C4-2B (cell line): ENCODE measurements at regions not wholly inside any gene's neighbourhood (a gene's known extent, or its start where the extent isn't known, plus 50 kb on each side); places are given as distances from the start of the nearest gene placed in this dataset.

Source experiments
- ZFX ChIP-seq: fragments of 450-650 bp; IDR thresholded peaks from 2 replicates; pipeline ENCODE4 v1.6.1; 2017
- TF ChIP-seq, protein P1 (sequence below): fragments of 450-650 bp; conservative IDR thresholded peaks from 2 replicates; pipeline ENCODE4 v1.5.1; 2017; ENCODE audit warnings: mild to moderate bottlenecking

DNA sequence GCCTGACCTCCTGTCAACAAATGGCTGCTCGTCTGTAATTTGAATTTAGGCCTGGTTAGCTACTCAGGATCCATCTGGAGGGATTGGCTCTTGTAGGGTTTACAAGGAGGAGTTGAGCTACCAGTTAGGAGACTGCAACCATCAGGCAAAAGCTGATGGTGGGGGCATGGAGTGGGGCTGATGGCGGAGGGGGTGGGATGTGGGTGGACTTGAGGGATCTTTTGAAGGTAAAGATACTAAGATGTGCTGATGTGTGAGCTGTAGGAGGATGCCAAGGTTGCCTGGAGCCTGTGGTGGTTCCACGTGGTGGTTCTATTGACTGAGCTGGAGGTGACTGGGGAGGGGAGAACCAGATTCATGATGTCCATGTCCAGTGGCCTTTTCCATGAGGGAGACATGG is 240.7 kb downstream of the LPIN1 start:
- TF ChIP-seq, protein P1, sequence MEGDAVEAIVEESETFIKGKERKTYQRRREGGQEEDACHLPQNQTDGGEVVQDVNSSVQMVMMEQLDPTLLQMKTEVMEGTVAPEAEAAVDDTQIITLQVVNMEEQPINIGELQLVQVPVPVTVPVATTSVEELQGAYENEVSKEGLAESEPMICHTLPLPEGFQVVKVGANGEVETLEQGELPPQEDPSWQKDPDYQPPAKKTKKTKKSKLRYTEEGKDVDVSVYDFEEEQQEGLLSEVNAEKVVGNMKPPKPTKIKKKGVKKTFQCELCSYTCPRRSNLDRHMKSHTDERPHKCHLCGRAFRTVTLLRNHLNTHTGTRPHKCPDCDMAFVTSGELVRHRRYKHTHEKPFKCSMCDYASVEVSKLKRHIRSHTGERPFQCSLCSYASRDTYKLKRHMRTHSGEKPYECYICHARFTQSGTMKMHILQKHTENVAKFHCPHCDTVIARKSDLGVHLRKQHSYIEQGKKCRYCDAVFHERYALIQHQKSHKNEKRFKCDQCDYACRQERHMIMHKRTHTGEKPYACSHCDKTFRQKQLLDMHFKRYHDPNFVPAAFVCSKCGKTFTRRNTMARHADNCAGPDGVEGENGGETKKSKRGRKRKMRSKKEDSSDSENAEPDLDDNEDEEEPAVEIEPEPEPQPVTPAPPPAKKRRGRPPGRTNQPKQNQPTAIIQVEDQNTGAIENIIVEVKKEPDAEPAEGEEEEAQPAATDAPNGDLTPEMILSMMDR = no peak
- no peak for TF ChIP-seq ZFX
